ENCODE measurements at regions not wholly inside any gene's neighbourhood (a gene's known extent, or its start where the extent isn't known, plus 50 kb on each side); places are given as distances from the start of the nearest gene placed in this dataset.
"Not testable (repeated sequence)": the region's sequence is repeated elsewhere in the genome, so short reads cannot be mapped to it uniquely, and the experiment has no call there.

DNA sequence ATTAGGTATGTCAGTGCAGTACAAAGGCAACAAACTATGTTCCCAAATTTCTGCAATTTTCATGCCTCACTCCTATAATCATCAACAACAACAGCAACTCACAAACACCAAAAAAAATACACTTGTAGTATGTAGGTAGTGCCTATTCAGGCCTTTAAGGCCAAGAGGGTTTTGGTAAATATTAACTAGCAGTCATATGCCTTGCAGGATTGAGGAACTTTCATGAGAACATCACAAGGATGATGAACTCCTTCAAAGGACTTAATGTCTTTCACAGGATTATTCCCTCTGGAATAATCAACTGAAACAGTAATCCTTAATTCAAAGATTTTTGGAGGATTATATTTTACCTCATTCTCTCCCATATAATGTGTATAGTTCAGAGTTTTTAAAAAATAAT is 293.8 kb downstream of the NOVA1 start:
- no peak for DNase-seq (ENCODE audit: low read depth)

- no peak for DNase-seq (ENCODE audit: low read depth)
These were observed 303.9 kb downstream of the NOVA1 start for GRCh38 chr14:26293909-26294308.

GRCh38 chr14:26289891-26290486 is 307.8 kb downstream of the NOVA1 start:
- DNase-seq (ENCODE audit: low read depth), result no peak

- no peak for DNase-seq (ENCODE audit: low read depth)
These were observed 311.0 kb downstream of the NOVA1 start for GRCh38 chr14:26286913-26287205.

DNA sequence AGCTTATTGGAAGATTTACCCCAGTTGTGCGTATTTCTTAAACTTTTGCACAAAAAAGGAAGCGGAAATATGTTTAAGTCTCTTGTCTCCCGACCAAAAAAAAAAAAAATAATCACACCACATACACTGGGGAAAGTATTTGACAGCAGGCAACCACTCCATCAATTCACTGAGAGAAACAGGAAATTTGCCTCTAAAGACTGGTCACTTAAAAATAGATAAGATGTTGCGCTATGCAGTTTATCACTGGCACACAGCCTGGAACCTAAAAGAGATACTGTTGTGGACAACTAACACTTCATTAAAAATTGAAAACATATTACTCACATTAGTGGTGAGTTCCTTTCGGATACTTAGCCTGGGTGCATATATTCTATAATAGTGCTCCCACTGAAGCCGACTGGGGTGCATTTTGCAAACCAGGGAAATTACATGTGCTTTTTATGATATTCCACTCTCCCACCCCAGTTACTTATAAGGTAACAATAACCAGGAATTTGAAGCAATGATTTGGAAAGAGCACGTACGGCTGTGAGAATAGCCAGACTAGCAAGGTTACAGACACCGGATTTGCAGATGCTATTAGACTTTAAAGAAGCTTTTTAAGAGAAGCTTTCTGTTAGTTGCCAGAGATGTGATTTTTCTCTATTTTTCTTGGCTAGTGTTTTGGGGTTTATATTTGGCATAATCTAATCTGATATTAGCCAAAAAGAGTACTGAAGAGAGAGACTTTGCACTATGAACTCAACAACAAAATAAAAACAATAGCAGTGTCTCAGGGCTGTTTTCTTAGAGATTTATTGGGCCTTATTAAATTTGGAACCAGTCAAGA is 311.5 kb downstream of the NOVA1 start:
- DNase-seq (ENCODE audit: low read depth), result no peak

DNA sequence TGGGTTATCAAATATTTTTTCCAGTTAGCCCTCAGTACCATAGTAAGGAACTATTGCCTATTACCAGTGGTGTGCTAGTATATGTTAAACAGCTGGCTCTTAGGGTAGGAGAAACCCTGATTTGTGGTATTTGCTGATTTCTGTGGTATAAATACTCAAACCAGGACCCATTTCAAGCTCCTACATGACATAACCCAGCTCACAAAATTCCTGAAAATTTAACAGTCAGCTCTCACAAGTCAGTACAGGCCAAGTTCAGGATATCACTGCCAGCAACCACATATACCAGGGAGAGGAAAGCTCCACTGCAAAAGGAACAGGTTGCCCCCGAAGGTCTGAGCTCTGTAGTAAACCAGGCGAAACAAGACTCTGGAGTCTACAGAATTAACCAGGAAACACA is 315.3 kb downstream of the NOVA1 start:
- DNase-seq (ENCODE audit: low read depth), result no peak

- DNase-seq (ENCODE audit: low read depth), result not testable (repeated sequence)
These were observed 315.8 kb downstream of the NOVA1 start for GRCh38 chr14:26282011-26282410.

DNA sequence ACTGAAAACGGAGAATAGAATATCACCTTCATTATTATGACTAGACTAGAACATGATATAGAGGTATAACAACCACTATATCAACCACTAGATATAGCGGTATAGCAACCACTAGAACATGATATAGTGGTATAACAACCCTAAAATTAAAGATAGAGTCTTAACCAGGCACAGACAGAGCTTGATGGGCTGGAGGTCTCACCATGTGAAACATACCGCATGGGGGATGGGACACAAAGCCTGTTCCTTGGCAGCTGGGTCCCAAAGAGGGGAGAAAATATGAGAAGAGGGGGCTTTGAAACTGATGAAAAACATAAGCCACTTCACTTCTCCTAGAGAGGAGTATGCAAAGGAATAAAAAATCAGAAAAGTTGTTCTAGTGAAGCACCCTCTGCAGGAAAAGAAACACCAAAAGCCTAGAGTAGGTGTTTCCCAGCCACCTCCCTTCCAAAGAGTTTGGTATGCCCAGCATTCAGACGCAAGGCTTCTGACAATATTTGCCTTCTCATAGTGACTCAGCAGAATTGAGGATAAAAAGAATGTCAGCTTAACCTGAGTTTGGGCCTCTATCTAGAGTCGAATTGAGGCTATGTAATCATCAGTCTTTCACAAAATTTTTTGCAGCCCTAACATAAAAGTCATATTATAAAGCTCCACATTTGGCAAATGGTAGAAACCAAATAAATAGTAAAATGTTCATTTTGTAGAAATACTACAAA is 316.4 kb downstream of the NOVA1 start:
- DNase-seq (ENCODE audit: low read depth), result peak; percentile 3

DNA sequence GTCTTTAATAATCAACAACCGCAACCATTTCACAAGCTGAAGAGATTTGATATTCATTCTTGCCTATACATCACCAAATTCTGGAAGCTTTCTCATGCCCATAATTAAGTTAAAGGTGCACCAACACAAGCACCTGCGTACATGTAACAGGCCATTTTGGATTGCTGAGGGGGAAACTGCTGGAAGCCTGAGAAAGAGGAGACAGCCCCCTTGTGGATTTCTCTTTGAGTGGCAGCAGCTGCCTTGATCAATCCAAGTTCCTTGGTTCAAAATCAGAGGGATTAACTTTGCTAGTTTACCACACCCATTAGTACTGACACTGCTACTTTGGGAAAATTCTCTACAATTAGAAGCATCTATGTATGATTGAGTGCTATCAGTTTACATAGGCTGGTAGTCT is 321.1 kb downstream of the NOVA1 start:
- no peak for DNase-seq (ENCODE audit: low read depth)

DNA sequence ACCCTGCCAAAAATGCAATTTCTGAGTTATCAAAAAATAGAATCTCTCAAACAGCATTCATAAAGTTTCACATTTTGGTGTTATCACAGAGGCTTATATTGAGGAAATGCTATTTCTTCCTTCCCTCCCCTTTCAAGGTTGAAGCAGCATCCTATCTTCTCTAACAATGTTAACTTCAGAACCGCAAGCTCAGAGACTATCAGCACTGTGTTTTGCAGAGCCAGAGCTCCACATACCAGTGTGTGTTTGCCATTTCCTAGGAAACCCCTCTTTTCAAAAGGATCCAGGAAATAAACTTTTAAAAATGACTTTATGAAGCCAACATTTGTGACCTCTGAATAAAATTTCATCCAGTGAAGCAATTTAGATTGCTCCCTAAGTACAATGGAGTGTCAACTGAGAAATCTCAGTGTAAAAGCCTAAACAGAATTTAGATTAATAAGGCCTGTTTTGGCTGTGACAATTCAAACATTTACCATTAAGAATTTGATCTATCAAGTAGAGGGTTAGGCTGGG is 332.6 kb downstream of the NOVA1 start:
- DNase-seq (ENCODE audit: low read depth), result no peak

GRCh38 chr14:26261368-26262122 is 336.3 kb downstream of the NOVA1 start:
- DNase-seq (ENCODE audit: low read depth), result no peak

DNA sequence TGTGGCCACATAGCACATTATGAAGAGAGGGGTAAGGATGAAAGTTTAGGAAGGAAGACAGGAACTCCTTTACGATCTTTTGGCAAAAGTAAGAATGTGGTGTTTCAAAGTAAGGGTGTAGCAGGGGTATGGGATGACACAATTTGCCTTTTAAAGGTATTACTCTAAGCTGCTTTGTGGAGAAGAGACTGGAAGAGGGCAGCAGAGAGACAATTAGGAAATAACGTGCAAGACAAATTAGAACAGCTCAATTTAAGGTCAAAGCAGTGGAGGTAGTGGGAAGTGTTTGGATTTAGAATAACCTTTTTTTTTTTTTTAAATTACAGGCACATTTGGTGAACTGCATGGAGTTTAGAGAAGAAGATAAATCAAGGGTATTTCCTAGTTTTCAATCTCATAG is 342.6 kb downstream of the NOVA1 start:
- DNase-seq (ENCODE audit: low read depth), result no peak

- DNase-seq (ENCODE audit: low read depth), result no peak
These were observed 345.7 kb downstream of the NOVA1 start for GRCh38 chr14:26252176-26252575.

DNA sequence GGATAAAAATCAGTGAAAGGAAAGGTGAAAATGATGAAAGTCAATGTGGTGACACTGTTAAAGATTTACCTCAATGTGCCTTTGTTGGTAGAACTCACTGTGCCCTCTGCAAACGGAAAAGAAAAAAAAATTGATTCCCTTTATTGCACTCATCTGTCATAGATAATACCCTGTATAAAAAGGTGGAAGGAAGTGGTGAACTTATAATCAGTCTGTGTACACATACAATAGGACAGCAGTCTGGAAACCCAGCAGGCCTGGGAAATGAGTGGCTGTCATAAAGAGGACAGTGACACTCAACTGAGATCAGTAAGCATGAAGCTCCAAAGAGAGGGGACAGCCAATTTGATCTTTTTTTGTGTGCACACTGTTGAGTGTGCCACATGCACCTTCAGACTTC is 364.7 kb downstream of the NOVA1 start:
- DNase-seq (ENCODE audit: low read depth), result no peak

DNA sequence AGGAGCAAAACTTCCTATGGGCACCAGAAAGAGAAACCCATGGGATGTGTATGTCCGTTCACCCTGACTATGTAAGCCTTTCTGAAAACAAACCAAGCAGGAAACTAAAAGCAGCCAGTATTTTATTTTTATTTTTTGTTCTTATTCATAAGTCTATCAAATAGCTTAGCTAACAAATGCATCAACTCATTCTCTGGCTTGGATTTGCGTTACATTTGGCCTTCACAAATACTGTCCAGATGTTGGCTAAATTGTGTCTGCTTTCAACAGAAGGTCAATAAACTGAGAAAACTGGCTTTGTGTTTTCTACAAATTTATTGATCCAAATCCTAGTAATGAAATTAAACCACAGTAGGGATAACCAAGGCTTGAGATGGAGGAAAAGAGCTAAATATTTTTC is 379.0 kb downstream of the NOVA1 start:
- DNase-seq (ENCODE audit: low read depth), result no peak

DNA sequence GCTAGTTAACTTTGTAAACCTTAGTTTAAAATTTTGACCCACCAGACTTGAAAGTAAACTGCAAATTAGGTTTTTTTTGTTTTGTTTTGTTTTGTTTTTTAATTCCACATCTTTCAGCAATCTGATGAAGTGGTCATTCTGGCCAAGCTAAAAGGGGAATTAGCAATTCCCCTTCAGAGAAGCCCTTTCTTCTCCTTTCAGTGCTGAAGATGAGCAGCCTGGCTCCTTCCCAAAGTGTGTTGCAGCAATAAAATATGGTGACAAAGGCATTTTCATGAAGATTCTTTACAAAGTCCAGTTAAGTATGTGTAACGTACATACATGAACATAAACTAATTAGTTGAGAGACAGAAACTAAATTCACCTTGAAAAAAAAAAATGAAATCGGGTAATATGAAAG is 380.1 kb downstream of the NOVA1 start:
- no peak for DNase-seq (ENCODE audit: low read depth)

- no peak for DNase-seq (ENCODE audit: low read depth)
These were observed 381.0 kb downstream of the NOVA1 start for GRCh38 chr14:26216786-26217185.

- no peak for DNase-seq (ENCODE audit: low read depth)
These were observed 383.8 kb downstream of the NOVA1 start for GRCh38 chr14:26213846-26214575.

- DNase-seq (ENCODE audit: low read depth), result no peak
These were observed 388.1 kb downstream of the NOVA1 start for GRCh38 chr14:26209699-26210098.

GRCh38 chr14:26206640-26207039 is 391.2 kb downstream of the NOVA1 start:
- DNase-seq (ENCODE audit: low read depth), result no peak

GRCh38 chr14:26204728-26205479 is 392.9 kb downstream of the NOVA1 start:
- no peak for DNase-seq (ENCODE audit: low read depth)

Data from amniotic epithelial cell (primary cell).